GM18499 (cell line): ENCODE measurements at regions not wholly inside any gene's neighbourhood (a gene's known extent, or its start where the extent isn't known, plus 50 kb on each side); places are given as distances from the start of the nearest gene placed in this dataset.

Experiments used
- ATAC-seq: cut with Tn5 transposase; IDR thresholded peaks from one replicate; pipeline ENCODE4 v1.9.1; 2021; ENCODE audit warnings: moderate number of reproducible peaks; ENCODE audit not compliant: insufficient read depth, unreplicated experiment

DNA sequence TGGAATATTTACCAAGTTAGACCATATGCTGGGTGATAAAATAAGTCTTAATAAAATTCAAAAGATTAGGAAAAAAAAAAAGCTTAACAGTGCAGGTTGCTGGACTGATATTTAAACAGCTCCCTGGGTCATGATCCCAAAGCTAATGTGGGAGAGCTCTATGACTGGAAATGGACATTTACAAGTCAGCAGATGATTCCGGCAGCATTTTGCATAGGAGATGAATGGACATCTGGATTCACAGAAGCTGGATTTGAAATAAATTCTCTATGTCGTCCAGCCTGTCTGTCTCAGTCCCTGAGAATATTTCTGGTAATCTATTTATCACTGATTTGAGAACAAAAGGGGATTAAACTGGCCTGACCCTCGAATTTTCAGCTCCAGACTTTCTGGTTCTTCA lies 52.3 kb upstream of the KLHL25 start:
- ATAC-seq = no peak

DNA sequence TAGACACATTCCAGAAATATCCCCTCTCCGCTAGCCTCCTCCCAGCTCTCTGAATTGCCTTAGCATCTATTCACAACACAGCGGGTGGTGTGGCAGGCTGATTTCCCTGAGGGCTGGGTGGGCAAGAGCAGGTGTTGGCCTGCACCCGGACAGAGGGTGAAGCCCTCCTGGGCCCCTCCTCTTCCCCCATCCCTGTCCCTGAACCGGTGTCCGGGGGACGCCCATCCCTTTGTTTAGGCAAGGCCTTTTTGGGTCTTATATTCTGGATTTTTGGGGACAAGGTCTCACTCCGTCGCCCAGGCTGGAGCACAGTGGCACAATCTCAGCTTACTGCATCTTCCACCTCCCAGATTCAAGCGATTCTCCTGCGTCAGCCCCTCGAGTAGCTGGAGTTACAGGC lies 55.2 kb upstream of the KLHL25 start:
- no peak for ATAC-seq

DNA sequence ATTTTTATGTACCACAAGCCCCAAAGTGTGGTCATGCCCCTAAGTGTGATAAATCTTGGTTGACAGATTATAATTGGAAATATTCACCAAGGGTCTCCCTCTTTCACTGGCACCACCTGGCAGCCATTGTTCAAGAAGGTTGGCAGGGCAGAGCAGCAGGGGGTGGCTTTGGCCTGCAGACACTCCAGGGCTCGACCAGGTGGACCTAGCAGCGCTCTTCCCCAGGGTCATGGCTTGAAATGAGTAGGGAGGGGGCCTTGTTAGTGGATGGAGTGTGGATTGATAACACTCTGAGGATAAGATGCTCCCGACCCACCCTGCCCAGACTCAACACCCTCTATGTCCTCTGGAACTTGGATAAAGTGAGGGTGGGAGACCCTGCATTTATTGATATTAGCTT lies 58.2 kb upstream of the KLHL25 start:
- no peak for ATAC-seq

DNA sequence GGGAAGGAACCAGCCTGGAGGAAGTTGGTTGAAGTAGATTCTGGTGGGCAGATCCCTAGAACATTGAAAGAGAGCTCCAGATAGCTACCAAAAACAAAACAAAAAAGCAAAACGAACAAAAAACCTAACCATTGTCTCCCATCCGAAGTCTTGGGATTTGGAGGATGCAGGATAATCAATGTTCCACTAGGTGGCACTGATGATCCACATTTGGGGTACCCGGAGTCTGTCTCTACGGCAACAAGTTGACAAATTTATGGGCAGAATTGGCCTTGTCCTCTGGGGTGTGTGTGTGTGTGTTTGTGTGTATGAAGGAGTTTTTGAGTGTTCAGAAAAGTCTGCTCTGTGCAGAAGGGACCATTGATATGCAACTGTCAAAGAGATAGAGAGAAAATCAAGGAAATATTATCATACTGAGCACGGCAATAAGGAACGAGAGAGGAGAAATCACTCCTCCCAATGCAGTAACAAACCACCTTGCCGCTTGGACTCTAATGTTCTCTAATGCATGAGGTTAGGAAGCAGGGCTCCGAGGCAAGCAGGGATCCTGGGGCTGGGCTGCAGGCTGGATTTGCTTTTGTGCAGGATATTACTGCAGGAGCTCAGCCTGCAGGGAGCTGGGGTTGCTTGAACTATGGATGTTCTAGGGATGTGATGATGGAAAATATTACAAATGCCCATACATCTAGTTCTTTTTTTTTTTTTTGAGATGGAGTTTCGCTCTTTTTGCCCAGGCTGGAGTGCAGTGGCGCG lies 59.8 kb upstream of the KLHL25 start:
- ATAC-seq = peak; percentile 55

DNA sequence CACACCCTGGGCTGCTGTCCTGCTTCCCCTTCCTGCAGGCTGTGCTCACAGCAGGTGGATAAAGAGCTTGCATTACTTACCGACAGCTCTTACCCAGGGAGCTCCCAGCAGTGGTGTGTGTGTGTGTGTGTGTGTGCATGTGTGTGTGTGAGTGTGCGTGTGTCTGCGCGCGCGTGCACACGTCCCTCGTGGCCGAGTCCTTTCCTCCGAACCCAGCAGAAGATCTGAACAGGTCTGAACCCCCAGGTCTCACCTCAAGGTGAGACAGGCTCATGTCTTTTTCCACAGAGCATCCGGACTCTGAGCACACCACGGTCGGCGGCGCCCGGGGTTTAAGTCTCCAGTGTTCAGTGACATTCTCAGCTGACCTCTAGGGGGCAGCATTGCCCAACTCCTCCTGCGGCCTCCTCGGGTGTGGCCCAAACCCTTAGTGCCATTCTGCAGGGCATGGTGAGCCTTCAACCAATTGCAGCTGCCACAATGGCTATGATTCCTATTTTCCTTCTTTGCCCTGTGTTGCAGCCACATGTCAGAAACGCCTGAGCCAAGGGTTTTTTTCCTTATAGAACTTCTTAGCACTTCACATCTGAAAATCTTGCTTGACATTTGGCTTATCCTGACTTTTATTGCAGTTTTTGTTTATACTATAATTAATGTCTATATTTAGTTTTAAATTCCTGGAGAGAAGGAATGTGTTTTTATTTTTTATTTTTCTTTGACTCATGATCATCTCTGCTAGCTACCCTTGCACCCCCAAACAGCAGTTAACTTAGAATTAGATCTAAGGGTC lies 64.1 kb upstream of the KLHL25 start:
- ATAC-seq = peak; percentile 83

DNA sequence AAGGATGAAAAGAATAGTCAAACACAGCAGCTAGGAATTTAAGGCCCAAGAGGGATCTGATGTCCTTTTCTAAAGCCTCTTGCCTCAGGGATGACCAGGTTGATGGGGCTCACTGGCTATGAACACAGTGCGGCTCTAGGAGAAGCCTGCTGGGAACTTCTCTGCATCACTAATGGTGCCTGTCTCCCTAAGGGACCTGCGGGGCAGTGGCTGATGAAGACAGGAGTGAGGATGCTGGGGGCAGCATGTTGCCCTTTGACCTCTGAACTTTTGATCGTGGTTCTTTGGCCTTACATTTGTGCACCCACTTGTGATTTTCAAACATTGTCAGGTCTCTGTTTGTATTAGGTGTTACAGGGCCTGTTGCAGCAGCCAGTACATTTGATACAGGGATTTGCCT lies 64.9 kb upstream of the KLHL25 start:
- no peak for ATAC-seq

- ATAC-seq = no peak
Observed at GRCh38 chr15:85860394-85861161, 65.9 kb upstream of the KLHL25 start.

DNA sequence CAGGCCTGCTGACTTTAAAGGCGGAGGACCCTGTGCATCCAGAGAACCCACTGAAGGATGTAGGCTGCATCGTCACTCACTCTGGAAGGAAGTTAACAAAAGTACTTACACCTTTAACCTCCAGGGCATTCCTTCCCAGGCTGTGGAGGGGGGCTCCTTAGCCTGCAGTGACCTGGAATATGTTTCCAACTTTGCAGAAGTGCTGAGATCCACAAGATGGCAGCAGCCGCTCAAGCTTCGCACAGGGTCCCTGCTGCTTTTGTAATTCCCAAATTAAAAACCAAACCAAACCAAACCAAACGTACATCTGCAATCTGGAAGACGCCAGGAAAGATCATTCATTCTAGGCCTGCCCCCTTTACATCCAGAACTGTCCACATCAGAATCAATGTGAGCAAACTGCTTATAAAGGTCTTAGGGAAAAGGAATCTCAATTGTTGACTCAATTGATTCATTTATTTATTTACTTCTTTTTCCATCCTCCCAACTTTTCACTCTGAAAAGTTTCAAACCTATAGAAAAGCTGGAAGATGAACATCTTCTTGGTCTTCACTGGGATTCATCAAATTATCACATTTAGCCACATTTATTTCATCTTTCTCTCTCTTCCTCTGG lies 70.5 kb upstream of the KLHL25 start:
- ATAC-seq = no peak

DNA sequence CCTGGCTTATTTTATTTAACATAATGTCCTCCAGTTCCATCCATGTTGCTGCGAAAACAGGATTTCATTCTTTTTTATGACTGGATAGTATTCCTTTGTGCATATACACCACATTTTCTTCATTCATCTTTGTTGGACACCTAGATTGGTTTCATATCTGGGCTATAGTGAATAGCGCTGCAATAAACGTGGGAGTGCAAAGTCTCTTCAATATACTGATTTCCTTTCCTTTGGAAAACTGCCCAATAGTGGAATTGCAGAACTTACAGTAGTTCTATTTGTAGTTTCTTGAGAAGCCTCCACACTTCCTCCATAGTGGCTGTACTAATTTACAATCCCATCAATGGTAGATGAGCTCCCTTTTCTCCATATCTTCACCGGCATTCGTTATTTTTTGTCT lies 72.5 kb upstream of the KLHL25 start:
- no peak for ATAC-seq

DNA sequence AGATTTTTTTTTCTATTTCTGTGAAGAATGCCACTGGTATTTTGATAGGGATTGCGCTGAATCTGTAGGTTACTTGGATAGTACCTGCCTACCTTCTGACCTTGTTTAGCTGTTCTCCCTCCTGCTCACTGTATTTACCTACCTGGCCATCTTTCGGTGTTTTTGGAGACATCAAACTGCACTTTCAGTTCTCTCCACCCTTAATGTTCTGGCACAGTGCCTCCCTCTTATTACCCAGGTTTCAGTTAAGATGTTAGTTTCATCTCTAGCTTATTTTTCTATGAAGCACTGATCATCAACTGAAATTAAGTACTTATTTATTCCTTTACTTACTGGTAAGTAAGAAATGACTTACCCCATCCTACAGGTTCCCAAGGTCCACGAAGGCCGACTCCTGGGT lies 74.4 kb upstream of the KLHL25 start:
- no peak for ATAC-seq

GRCh38 chr15:85870216-85871014 lies 75.7 kb upstream of the KLHL25 start:
- ATAC-seq = no peak

GRCh38 chr15:85871545-85871944 lies 76.8 kb upstream of the KLHL25 start:
- no peak for ATAC-seq

- no peak for ATAC-seq
Observed at GRCh38 chr15:85872125-85872524, 77.4 kb upstream of the KLHL25 start.

- ATAC-seq = no peak
Observed at GRCh38 chr15:85874236-85874635, 79.5 kb upstream of the KLHL25 start.

- no peak for ATAC-seq
Observed at GRCh38 chr15:85875756-85876155, 81.0 kb upstream of the KLHL25 start.

GRCh38 chr15:85878828-85879225 lies 84.1 kb upstream of the KLHL25 start:
- no peak for ATAC-seq

DNA sequence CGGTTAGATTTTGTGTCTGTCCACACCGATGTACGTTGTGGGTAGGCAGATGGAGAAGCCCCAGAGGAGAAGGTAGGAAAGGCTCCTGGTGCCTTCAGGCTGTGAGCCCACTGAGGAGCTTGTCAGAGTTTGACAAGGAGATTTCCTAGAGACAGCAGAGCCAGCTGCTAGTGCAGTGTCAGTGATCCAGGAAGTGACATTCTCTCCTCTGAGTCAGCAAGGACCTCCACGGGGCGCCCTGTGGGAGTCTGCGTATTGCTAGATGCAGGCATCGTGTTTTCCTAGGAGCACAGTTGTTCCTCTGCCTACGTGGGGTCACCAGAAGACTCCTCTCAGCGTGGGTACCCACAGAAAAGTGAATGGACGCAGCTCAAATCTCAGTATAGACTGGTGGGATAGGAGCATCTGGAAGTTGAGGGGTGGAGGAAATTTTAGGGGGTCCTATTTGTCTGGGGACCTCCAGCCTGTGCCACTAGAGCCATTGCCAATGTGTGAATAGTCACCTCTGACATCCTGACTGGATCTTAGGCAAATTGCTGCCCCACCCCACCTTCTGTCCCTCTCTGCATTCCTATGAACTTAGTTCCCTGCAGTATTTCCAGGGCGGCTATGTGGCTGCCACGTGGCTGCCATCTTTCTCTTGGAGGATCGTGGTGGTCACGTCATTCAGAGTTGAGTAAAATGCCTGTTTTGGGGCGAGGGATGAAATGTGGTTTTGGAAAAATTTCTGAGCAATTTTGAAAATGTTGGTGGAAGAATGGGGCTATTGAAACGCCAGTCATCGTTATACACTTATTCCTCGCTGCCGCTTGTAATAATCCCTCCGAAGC lies 84.8 kb upstream of the KLHL25 start:
- no peak for ATAC-seq

DNA sequence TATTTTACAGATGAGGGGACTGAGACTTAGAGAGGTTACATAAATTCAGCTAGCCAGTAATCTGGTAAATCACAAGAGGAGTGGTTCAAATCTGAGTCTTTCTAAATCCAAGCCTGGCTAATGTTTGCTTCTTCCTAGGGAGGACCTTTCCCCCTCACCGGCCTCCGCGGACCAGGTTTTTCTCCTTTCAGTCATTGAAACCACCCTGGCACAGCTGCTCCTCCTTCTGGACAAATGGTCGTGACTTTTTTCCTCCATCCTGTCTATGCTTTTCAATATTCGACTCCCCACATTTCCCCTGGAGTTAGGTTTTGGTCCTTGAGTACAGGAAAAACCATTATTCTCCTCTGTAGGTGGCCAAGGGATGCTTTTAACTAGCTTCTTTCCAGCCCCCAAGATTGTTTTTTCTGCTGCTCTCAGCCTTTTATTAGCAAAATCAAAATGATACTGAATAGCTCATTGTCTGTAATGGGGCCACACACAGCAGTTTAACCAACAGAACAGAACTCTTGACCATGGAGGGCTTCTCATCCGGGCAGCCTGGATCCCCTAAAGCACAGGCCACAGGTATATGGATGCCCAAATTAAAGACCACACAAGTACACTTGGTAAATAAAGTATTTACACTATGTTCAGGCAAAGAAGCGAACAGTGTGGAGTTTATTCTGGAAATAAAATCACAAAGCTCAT lies 85.9 kb upstream of the KLHL25 start:
- no peak for ATAC-seq
